Astrocyte of the cerebellum (primary cell): ENCODE measurements at regions not wholly inside any gene's neighbourhood (a gene's known extent, or its start where the extent isn't known, plus 50 kb on each side); places are given as distances from the start of the nearest gene placed in this dataset.

Source experiments
- DNase-seq: peaks from one replicate; pipeline ENCODE4 v3.0.0-alpha.2; 2011; ENCODE audit warnings: low read depth
- H3K4me3 ChIP-seq: 2 replicates; pipeline ENCODE4 v1.5.1; 2011; ENCODE audit warnings: mild to moderate bottlenecking, low read depth, low read length, moderate library complexity
- CTCF ChIP-seq: IDR thresholded peaks from 2 replicates; pipeline ENCODE4 v1.5.1; 2012; ENCODE audit warnings: low read length, low read depth, moderate library complexity, mild to moderate bottlenecking; ENCODE audit errors: missing control alignments
- in situ Hi-C: cut with HindIII; loops from 2 replicates; pipeline ENCODE4 v1.10.0; 2017; ENCODE audit warnings: low sequenced_read_pairs

- no peak overlapping the region for H3K4me3 ChIP-seq
- no peak for DNase-seq
- TF ChIP-seq CTCF = no peak
- in situ Hi-C loops = no loop called here
Observed at GRCh38 chr4:90064196-90064595, 63.0 kb upstream of the CCSER1 start.

- in situ Hi-C loops = no loop called here
- no peak overlapping the region for H3K4me3 ChIP-seq
- no peak for TF ChIP-seq CTCF
- peak; percentile 1 for DNase-seq
Observed at GRCh38 chr4:90069151-90069550, 58.0 kb upstream of the CCSER1 start.

GRCh38 chr4:90071289-90072235, 55.6 kb upstream of the CCSER1 start:
- in situ Hi-C loops = no loop called here
- no peak for DNase-seq
- TF ChIP-seq CTCF = no peak
- no peak overlapping the region for H3K4me3 ChIP-seq

GRCh38 chr4:90074322-90074886, 52.8 kb upstream of the CCSER1 start:
- in situ Hi-C loops = no loop called here
- H3K4me3 ChIP-seq = no peak overlapping the region
- no peak for TF ChIP-seq CTCF
- DNase-seq = no peak
